ENCODE measurements at regions not wholly inside any gene's neighbourhood (a gene's known extent, or its start where the extent isn't known, plus 50 kb on each side); places are given as distances from the start of the nearest gene placed in this dataset.
"Not testable (repeated sequence)": the region's sequence is repeated elsewhere in the genome, so short reads cannot be mapped to it uniquely, and the experiment has no call there.

DNA sequence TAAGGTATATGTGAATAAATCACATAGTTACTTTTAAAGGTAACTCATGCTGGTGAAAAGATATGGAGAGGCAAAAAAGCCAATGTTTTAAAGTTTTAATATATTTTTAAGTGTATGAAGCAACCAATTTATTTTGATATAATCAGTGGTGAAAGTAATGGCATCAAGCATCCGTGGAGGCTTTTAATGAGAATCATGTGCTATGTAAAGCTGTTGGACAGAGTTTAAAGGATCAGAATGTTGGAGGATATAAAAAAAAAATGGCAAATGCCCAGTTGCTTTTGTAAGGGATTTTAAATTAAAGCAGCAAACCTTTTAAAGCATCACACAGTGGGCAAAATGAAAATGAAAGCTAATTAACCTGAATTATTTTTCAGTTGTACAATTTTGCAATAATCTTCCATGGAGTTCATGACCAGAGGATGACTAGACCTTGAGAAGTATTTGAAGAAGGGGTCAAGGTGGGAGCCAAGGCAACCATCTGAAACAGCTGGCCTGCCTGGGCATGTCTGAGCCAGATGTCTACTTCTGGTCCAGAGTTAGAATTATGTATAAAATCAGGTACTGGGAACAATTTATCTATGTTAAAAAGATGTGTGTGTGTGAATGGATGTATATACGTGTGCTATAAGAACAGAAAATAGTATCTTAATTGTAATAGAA, 1007.9 kb downstream of the LTN1 start:
- not testable (repeated sequence) for DNase-seq (ENCODE audit: low spot score)

DNA sequence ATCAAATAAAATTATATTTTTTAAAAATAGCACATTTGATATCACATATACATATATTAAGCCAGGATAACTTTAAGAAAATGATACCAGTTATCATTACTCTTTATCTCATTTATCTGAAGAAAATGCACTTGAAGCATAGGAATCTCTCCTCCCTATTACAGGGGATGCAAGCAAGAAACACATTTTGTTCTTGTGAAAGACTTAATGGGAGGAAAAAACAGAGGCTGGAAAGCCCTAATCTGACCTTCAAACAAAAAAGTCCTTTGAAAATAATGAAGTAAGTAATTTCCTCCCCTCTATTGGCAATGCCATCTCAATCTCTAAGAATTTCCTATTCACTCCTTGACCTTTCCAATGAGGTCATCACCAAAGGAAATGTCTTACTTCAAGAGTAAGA, 1012.6 kb upstream of the ADAMTS5 start:
- not testable (repeated sequence) for DNase-seq (ENCODE audit: low spot score)

DNA sequence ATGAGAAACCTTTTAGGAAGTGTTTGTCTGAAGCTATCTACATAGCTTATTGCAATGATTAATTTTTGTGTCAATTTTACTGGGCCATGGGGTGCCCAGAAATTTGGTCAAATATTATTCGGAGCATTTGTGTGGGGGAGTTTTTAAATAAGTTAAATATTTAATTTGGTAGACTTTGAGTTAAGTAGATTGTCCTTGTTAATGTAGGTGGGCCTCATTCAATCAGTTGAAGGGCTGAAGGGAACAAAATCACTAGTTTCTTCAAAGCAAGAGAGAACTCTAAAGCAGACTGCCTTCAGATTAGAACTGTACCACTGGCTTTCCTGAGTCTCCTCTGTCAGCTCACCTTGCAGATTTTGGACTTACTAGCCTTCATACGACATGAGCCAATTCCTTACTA, 1008.6 kb upstream of the ADAMTS5 start:
- DNase-seq (ENCODE audit: low spot score), result no peak

DNA sequence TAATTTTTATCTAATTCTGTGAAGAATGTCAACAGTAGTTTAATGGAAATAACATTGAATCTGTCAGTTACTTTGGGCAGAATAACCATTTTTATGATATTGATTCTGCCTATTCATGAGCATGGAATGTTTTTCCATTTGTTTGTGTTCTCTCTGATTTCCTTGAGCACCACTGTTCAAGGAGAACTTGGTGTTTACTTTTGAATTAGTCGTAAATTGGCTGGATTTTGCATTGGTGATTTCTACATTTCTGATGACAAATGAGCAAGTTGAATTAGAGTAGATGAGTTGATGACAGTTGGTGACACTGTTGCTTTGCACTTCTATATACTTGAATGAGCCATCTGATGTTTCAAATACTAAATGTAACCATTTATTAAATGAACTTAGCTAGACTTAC, 1007.3 kb upstream of the ADAMTS5 start:
- DNase-seq (ENCODE audit: low spot score), result not testable (repeated sequence)

DNA sequence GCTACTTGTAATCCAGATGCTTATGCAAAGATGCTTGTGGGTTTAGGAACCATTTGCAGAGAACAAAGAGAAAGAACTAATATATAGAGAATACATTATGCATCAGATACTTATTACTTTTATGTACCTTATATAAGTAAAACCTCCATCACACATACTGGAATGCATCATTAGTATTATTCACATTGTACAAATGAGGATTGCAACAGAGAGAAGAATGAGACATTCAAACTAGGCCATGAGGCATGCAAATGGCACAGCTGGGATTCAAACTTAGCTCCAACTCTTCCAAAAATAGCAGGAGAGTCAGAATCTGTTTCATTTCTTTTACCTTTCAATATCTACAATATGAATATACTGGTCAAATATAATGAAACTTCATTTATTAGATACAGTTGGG, 1001.4 kb upstream of the ADAMTS5 start:
- not testable (repeated sequence) for DNase-seq (ENCODE audit: low spot score)

DNA sequence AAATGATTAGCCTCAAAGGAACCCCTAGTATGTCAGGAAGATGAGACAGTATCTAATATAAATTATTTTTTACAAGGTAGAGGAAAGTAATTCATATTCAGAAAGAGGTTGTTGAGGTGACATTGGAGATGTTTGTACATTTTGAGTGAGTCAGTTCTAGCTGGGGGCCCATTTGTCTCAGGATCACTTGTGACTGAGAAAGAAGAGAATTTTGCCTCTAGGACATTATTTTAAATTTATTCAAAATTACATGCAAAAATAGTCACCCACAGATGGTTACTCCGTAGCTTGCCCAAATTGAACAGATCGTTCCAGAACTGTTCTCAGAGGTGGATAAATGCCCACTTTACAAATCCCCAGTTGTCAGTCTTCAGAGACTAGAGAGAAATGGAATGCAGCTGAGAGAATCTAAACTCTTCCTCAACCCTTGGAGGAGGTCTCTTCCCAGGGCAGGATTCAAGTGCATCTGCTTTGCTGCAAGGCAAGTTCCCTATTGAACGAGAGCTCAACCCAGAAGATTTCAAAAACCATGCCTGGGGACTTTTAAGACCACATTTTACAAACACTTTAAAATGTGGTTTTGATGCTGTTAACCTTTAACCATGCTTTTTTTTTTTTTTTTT, 987.8 kb upstream of the ADAMTS5 start:
- no peak for DNase-seq (ENCODE audit: low spot score)

DNA sequence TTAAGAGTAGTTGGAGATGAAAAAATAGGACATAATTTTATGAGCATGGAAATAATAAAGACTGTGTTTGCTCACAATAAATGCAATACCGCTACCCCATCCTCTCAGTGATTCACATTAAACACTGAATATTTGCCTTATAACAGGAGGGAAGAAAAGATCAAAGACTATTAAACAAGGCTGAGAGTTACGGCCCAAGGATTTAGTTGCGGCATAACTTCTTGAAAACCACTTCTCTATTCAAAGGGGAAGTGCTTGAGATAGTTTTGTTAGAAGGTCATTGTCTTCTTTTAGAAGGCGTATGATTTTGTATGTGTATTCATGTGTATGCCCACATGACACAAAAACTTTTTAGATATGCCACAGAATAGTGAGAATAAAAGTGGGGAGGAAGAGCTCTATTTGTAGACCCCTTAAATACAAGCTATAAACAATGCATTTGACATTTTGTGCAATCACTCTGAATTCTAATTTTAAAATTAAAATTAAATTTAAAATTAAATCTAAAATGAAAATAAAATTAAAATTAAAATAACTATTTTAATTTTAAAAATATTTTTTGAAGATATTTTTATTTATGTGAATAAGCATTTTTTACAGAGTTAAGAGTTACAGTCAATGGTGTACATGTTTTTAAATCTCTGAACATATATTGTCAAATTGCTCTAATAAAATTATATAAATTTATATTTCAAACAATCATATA, 986.6 kb upstream of the ADAMTS5 start:
- no peak for DNase-seq (ENCODE audit: low spot score)

DNA sequence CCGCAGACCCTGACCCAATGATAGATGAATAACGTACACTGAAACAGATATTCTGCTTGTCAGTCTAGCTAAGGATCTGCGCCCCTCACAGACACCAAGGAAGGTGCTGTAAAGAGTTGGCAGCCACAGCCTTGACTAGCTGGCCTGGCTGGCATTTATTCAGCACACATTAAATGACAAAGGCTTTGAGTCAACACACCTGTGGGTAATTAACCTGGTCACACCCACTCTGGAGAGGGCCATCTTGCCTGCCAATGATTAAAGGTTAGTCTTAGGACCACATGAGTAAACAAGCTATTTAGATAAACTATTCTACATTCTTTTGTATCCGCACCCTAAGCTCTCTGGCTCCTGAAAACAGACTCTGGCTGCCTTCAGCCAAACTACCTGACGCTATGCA, 982.2 kb upstream of the ADAMTS5 start:
- not testable (repeated sequence) for DNase-seq (ENCODE audit: low spot score)

DNA sequence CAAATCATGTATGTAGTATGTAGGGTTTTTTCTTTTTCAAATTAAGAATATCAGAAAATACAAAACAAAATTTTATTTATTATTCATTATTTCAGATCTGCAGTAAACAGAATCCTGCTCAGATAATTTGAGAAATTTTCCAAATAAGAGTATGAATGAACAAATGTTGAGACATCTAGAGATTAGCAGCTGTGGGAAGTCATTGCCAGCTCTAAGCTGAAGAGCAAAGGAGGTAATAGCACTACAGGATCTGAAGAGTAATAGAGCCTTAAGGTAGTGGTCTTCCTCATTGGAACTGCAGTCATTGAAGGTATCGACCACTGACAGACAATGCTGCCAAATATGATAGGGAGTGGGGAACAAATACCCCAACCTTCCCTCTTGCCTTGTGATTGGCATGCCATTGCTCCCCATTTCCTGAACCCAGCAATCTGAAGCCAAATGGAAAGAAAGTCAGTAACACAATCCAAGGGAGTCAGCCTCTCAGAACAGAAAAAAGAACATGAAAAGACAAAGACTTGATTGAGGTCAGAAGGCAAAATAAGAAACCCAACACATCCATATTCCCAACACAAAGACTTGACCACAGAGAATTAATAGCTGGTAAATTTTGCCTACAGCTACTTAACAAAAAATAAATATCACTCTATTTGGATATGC, 963.4 kb upstream of the ADAMTS5 start:
- DNase-seq (ENCODE audit: low spot score), result not testable (repeated sequence)

DNA sequence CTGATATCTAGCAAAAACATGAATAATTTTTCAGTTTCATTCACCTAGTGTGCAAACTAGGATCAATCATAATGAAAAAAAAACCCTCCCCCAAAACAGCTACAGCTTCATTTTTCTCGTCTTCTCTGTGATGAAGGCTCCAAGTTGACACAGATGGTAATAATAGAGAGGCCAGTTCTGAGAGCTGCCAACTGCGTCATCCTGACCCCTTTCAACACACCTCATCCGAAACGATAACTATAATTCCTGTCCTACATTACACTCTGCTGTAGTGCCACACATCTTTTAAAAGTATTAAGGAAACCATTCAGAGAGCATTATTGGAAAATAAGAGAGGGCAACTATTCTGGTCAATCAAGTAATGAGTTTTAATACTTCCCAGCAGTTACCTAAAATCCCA, 962.3 kb upstream of the ADAMTS5 start:
- DNase-seq (ENCODE audit: low spot score), result not testable (repeated sequence)

DNA sequence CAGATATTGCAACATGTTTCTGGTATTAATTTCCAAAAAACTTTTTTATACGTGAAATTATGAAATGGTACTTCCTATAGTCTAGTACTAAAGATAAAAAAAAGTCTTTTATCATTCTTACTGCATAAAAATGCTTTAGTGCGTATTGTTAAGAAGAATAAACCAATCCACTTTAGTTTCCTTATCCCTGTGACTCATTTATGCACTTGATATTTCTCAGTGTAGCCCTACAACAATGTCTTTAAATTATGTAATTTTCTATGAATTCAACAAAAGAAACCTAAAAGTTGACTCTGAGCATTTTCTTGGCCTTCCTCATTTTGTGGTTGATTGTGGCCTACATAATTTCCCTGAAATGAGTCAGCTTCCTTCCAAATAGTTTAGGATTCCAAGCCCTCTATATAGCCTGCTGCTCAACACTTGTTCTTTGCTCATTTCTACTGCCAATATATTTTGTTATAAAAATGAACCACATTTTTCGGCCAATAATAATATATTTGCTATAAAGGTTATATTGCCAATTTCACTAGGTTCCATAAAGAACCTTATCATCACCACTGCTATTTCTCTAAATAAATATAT, 961.7 kb upstream of the ADAMTS5 start:
- DNase-seq (ENCODE audit: low spot score), result not testable (repeated sequence)

DNA sequence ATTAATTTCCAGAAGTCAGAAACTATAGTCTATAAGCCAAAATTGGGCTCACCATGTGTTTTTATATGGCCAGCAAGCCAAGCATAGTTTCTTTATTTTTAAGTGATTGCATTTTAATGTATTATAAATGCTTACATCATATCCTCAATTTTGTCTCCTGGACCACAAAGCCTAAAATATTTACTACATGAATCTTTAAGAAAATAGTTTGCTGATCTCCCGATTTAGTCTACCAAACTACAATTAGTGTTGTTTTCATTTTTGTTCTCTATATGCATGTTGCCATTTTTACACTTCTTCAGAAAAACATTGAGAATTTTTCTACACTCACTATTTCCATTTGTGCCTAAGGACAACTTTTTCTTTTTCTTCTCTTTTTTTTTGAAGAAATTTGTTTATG, 954.5 kb upstream of the ADAMTS5 start:
- DNase-seq (ENCODE audit: low spot score), result not testable (repeated sequence)

DNA sequence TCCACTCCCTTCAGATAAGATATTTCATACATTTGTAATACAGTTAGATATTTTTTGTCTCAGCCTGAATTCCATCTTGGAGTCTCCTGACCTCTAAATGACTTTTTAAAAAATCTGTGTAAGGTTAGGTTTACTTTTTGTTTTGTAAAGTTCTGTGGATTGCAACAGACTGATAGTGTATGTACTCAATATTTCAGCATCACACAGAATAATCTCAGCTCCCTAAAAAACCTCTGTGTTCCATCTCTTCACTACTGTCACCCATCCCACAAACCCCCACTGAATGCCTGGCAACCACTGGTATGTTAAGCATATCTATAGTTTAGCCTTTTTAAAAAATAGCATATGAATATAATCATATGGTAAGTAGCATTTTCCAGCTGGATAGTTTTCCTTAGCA, 951.1 kb upstream of the ADAMTS5 start:
- not testable (repeated sequence) for DNase-seq (ENCODE audit: low spot score)

DNA sequence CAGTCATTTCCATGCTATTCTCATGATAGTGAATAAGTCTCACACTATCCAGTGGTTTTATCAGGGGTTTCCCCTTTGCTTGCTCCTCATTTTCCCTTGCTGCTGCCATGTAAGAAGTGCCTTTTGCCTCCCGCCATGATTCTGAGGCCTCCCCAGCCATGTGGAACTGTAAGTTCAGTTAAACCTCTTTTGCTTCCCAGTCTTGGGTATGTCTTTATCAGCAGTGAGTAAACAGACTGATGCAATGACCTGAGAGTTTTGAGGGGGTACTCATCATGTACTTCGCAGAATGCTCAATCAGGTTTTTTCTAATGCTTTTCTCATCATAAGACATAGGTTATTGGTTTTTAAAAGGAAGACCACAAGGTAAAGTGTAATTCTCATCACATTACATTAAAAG, 949.4 kb upstream of the ADAMTS5 start:
- DNase-seq (ENCODE audit: low spot score), result not testable (repeated sequence)

DNA sequence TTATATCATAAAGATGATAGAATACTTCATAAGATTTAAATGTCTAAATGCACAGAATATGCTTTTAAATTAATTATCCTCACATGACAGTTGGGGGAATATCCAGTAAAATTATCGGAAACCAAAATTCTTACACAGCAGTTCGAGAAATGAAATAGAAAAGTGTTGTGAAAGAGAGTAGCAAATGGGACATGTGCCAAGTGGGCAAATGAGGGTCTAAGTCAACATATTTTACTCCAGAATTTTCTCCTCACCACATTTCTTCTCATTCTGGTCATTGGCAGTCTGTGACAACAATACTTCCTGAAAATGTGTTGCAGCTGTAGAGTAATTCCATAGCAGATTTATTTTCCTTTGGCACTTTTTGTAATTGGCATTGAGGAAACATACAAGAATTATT, 945.2 kb upstream of the ADAMTS5 start:
- DNase-seq (ENCODE audit: low spot score), result not testable (repeated sequence)

DNA sequence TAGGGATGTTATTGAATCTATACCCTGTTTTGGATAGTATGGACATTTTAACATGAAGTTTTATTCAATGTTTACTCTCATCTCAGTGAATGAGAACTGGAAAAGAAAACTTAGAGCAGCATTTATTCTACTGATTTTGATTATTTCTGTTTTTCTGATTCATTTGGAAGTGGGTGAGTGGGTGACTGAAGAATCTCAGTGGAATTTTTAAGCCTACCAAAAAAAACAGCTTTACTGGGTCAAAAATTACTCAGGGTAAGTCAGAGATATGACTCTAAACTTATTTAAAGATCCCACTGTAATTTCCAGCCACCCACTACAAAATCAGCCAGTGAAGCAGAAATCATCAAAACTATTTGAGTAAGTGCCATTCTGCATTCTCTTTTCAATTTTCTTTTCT, 942.6 kb upstream of the ADAMTS5 start:
- not testable (repeated sequence) for DNase-seq (ENCODE audit: low spot score)

DNA sequence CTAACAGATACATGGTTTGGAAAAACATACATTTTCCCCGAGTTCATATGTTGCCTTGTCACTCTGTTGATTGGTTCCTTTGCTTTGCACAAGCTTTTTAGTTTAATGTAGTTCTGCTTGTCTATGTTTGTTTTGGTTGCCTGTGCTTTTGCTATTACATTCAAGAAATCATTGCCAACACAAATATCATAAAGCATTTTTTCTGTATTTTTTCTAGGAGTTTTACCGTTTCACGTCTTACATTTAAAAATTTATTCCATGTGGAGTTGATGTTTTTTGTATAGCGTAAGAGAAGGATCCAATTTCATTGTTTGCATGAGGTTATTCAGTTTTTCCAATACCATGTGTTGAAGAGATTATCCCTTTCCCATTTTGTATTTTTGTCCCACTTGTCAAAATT, 941.9 kb upstream of the ADAMTS5 start:
- not testable (repeated sequence) for DNase-seq (ENCODE audit: low spot score)

DNA sequence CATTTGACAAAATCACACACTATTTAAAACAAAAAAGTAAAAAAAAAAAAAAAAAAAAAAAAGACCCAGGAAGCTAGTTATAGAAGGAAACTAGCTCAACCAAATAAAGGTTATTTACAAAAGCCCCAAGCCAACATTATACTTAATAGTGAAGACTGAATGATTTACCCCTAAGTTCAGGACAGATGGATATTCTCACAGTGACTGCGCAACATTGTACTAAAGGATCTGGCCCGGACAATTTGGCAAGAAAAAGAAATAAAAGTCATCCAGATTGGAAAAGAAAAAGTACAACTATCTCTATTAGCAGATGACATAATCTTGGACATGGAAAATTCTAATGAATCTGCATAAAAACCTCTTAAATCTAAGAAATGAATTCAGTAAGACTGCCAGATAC, 936.0 kb upstream of the ADAMTS5 start:
- DNase-seq (ENCODE audit: low spot score), result not testable (repeated sequence)

DNA sequence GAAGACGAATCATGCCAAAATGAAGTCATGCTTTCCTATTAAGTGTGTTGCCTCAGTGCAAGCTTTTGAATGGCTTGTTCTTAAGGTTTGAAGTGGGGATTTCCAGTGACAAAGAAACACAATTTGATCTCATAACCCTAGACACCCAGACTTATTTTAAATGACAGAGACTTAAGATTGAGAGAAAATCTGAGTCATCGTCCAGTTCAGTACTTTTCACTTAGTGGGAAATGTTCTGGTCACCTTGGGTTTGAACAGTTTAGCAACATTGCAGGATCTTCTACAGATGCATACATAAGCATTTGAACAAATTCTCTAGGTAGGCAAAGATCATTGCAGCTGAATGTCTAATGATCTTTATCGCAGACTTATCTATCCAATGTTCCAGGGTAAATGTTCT, 926.7 kb upstream of the ADAMTS5 start:
- not testable (repeated sequence) for DNase-seq (ENCODE audit: low spot score)

DNA sequence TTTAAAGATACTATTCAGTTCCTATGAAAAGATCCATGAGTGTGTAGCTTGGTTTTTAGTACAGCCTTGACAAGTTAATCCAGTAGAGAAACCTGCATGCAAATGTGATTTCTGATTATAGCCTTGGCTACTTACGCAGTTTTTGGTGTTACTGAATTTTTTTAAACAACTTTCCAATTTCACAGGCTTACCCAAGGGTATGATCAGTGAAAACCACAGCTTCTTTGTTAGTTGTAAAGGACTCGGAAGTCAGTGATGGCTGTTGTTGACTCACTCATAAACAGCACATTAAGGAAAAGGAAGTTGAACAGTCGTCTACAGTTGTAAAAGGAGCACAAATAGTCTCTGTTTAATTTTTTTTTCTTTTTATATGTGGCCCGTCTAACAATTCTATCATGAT, 924.6 kb upstream of the ADAMTS5 start:
- DNase-seq (ENCODE audit: low spot score), result not testable (repeated sequence)

DNA sequence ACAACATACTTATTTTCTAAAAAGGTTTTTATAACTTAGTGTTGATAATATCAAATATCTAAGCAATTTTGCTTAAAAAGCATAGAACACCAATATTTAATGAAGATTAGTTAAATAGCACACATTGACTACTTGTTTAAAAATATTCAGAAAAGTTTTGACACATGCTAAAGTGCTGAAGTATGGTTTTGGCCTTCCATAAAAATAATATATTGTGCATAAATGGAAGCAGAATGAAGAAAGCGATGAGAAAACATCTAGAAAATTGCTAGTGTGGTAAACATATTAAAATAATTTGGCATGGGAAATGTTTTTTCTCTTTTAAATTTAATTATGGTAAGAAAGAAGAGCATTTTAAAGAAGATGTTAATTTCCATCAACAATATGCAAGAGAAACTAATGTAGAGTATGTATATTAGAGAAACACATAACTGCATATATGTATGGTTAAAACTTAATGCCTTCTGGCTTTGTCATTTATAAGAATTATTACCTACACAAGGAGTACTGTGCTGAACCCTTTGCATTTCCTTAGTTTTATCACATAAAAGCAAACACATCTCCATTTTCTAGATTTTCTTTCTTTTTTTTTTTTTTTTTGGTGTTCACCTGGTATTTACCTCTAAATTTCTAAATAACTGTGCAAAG, 921.0 kb upstream of the ADAMTS5 start:
- DNase-seq (ENCODE audit: low spot score), result not testable (repeated sequence)

DNA sequence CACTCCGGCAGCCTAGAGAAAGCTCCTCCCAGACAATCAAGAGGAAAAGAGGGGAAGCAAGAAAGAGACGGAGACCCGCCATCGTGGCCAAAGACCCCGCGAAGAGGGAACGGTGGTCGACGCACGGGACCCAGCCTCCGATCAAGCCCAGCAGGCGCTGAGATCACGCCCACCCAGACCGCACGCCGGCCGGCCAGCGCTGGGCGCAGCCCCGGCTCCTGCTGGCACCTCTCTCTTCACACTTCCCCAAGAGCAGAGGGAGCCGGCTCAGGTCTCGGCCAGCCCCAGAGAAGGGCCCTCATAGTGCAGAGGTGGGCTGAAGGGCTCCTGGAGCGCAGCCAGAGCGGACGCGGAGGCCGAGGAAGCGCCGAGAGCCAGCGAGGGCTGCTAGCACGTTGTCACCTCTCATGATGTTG, 918.4 kb upstream of the ADAMTS5 start:
- no peak for DNase-seq (ENCODE audit: low spot score)
